Left hindlimb (tissue), 1 donor: ENCODE measurements at regions not wholly inside any gene's neighbourhood (a gene's known extent, or its start where the extent isn't known, plus 50 kb on each side); places are given as distances from the start of the nearest gene placed in this dataset.

Experiments
- DNase-seq: peaks from one replicate; pipeline ENCODE4 v3.0.0-alpha.2; 2018

DNA sequence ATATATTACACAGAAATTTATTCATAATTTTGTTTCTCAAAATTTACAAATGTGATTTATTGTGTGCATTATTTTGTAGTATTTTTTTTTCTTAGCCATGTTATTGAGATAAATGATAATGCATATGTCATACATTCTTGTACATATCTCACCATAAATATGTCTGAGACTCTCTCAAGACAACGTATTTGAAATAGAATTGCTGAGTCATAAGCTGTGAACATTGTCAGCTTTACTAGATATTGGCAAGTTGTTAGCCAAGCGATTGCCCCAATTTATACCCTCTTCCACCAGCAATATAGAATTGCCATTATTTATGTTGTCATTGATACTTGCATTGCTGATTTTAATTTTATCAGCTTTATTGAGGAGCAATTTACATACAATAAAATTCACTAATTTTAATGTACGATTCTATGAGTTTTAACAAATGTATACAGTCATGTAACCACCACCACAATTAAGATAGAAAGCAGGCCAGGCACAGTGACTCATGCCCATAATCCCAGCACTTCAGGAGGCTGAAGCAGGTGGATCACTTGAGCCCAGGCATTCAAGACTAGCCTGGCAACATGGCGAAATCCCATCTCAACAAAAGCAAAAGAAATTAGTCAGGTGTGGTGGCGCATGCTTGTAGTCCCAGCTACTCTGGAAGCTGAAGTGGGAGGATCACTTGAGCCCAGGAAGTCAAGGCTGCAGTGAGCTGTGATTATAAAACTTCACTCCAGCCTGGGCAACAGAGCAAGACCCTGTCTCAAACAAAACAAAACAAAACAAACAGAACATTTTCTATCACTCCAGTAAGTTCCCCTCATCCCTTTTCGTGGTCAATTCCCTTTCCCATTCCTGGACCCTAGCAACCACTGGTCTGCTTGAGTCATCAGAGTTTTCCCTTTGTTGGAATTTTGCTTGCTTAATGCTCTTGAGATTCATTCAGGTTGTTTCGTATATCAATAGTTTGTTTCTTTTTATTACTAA, 373.1 kb downstream of the MFSD1 start:
- DNase-seq = no peak

DNA sequence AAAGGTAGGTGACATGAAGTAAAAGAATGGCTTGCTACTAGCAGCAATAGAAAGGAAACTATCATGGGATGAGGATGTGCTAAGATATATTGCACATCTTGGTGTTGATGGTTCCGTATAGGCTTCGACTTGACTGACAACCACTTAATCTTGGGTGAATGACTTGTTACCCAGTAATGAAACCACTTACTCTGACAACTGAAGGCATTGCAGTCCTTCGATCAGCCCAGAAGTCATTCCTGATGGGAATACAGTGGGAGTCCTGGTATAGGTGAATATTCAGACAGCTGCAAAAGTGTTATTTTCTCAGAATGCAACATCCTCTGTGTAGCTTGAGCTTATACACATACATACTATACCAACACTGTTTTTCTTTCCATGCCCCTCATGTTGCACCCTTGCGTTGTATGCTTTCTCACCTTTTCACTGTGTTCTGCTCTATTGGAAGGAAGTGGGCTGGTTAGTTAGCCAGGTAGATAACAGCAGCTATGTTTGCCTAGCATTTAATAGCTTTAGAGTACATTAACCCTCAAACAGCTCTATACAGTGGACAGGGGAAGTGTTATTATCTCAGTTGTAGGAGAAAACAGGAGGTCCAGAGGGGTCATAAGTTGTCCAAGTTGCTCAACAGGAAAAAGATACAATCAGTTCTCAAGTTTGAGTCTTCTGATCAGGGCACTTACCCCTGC, 376.5 kb downstream of the MFSD1 start:
- DNase-seq = no peak

- DNase-seq = no peak
Measured at GRCh38 chr3:159182961-159183360, 381.1 kb downstream of the MFSD1 start.

DNA sequence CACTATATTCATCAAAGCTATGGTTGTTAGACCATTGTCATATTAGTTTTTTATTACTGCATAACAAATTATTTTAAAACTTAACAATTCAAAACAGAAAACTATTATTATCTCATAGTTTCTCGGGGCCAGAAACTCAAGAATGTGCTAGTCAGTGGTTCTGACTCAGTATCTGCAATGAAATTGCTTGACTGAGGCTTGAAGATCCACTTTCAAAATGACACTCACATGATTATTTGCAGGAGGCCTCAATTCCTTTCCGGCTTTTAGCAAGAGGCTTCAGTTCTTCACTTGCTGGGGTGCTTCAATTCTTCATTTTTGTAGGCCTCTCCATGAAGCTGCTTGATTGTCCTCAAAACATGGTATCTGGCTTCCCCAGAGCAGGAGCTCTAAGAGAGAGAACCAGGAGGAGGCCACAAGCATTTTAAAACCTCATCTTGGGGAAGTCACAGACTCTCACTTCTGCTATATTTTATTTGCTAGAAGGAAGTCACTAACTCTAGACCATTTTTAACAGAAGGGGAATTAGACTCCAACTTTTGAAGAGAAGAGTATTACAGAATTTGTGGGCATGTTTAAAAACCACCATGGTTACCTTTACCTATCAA, 383.7 kb downstream of the MFSD1 start:
- DNase-seq = no peak

GRCh38 chr3:159186581-159186980, 384.7 kb downstream of the MFSD1 start:
- DNase-seq = no peak

DNA sequence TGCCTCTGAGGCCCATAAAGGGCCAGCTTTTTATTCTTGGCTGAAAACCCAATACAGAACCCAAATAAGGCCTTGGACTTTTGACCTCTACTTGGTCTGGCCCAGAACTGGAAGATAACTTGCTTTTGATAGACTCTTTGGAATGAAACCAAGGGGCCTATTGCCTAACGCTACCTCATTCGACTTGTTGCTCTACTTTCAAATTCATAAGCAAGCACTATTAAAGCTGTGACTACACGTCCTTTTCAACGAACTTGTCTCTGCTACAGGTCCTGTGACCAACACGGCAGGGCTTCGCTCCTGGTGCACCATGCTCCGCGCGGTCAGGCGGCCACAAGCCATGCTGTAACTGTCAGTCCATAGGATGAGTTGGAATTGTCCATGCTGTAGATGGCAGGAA, 385.4 kb downstream of the MFSD1 start:
- no peak for DNase-seq

- DNase-seq = no peak
Measured at GRCh38 chr3:159187706-159188105, 385.9 kb downstream of the MFSD1 start.

- DNase-seq = no peak
Measured at GRCh38 chr3:159189994-159190669, 388.3 kb downstream of the MFSD1 start.

DNA sequence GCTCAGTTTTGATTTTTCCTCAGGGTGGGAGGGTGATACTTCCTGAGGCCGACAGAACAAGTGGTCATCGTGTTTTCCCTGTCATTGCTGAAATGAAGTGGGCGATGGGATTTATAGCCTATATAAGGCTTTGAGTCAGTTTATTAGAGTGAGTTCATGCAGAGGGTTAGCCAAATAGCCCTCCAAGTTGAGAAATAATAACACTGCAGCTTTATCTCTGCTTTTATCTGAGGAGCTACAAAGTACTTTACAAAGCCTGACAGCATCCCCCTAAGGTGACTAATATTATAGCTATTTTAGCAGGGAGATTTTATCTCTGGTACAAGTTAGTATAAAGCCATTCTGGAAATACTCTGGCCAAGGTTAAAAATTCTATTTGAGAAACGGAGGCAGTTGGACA, 389.6 kb downstream of the MFSD1 start:
- DNase-seq = no peak

- DNase-seq = no peak
Measured at GRCh38 chr3:159196359-159196758, 394.5 kb downstream of the MFSD1 start.

- no peak for DNase-seq
Measured at GRCh38 chr3:159200176-159200575, 398.3 kb downstream of the MFSD1 start.

GRCh38 chr3:159208050-159208449, 406.2 kb downstream of the MFSD1 start:
- no peak for DNase-seq

- no peak for DNase-seq
Measured at GRCh38 chr3:159209459-159209858, 407.6 kb downstream of the MFSD1 start.

DNA sequence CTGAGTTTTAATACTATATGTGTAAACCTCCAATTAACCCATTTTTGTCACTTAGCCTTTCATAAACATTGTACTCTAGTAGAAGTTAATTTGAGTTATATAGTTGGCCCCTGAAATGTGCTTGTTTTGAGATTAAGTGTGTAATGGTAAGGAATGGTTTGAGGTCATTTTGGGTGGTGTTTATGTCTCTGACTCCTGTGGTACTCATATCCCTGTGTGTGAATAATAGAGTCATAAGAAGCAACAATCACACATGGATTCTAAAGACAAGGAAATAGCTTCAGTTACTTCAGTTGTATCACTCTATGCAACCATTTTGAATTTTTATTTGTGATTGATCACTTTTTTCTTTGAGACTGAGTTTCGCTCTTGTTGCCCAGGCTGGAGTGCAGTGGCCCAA, 408.5 kb downstream of the MFSD1 start:
- no peak for DNase-seq

- DNase-seq = no peak
Measured at GRCh38 chr3:159216311-159216710, 414.5 kb downstream of the MFSD1 start.

DNA sequence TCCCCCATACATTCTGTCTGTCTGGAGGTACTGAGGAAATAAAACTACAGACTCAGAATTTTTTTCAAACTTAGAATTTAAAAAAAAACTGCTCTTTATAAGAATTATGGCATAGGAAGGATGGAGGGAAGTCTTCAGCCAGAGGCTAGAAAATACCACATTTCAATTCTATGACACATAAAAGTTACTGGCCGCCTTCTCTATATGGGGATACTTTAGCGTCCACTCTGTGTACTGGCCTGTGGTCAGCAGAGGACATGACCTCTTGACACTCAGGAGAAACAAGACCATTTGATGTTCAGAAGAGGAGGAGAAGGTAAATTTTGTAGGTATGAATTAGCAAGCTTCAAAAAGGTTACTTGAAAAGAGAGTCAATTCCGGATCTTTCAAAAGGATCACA, 417.4 kb downstream of the MFSD1 start:
- DNase-seq = no peak

DNA sequence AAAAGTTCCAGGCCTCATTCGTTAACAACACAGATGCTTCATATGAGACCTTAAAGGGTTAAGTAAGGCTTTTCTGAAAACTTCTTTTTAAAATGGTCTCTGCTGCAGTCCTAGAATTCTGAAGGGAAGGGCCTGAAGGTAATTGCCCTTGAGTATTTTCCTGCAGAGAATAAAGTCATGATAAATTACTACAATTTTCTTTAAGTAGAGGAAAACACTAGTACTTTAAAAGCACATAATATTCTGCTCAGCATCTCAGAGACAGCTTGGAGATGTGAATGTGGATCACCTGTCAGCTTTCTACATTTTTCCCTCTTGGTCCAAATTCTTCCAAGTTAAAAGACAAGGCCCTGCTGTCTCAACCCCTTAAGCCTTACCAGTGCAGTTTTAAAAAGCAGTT, 419.5 kb downstream of the MFSD1 start:
- no peak for DNase-seq

- no peak for DNase-seq
Measured at GRCh38 chr3:159229116-159229680, 427.3 kb downstream of the MFSD1 start.

GRCh38 chr3:159232966-159233365, 431.1 kb downstream of the MFSD1 start:
- DNase-seq = no peak

DNA sequence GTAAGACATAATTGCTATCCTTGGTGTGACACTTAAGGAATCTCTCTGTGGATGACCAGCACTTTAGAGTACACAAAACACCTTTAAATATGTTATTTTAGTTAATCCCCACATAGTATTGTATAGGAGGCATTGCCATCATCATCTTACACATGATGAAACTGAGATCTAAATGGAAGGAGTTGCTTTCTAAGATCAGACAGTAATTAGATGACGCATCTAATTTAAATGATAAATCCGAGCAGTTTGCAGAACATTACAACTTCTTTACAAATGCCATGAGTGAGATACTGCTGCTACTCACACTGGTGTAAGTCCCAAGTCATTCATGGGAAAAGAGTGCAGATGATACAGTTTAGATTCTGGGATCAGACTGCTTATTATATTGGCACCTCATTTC, 431.9 kb downstream of the MFSD1 start:
- no peak for DNase-seq

DNA sequence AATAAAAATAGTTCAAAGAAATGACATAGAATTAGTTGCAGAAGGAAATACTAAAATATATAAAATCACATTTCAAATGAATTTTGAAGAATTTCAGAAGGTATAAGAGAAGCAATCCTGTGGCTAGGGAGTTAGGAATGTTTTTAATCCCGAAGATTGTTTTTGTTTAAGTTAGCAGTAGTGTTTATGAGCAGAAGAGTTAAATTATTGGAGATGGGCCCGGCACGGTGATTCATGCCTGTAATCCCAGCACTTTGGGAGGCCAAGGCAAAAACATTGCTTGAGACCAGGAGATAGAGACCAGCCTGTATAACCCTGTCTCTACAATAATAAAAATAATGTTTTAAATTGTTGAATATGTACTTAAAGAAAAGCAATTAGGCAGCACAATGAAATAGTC, 432.5 kb downstream of the MFSD1 start:
- DNase-seq = no peak

DNA sequence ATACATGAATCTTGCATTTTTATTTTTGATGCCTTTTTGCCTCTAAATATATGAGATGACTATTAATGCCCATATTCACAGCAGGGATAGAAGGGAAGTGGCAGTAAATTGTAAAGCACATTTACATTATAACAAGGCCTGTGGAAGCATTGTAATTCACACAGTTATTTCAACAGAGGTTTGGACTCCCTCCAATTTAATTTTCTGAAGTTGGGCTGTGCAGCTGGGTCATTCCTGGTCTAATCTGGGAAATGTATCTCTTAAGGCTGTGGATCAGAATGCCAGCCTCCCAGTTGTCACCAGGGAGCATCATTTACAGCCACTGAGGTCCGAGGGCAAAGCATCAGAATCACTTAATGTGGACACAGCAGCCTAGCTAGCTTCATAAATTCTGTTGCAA, 434.5 kb downstream of the MFSD1 start:
- no peak for DNase-seq

DNA sequence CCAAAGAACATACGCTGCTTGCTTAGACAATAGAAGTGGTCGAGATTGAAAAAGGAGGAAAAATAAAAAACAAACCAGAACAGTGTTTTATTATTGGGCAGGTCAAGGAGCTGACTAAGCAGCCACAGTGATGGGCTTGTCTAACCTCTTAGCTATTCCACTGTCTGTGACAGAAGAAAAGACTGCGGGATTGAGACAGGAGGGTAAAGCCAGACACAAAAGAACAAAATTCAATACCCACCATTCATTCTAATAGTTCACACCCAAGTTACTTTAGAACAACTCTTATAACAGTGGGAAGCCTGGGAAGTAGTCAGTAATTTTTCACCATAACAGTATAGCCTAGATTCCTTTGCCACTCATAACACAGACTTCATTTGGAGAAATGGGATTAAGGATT, 435.4 kb downstream of the MFSD1 start:
- no peak for DNase-seq
